T47D (cell line): ENCODE measurements at regions not wholly inside any gene's neighbourhood (a gene's known extent, or its start where the extent isn't known, plus 50 kb on each side); places are given as distances from the start of the nearest gene placed in this dataset.

Experiments
- DNase-seq, 2 experiments: peaks; one replicate each; pipeline versions ENCODE4 v3.0.0 to v3.0.0-alpha.2; 2011 to 2012; ENCODE audit warnings: low read depth in 1 of 2, low spot score in 1 of 2
- JUND ChIP-seq: IDR thresholded peaks from 2 replicates; pipeline ENCODE4 v1.6.1; 2012; ENCODE audit warnings: low read depth
- in situ Hi-C: cut with HindIII; loops from 2 replicates; pipeline ENCODE4 v1.10.0; 2016; ENCODE audit warnings: low sequenced_read_pairs, low pct_unique_long_range_greater_than_20kb

GRCh38 chr4:66633477-66633876, 911.8 kb downstream of the CENPC start:
- DNase-seq = no peak
- TF ChIP-seq JUND = no peak
- in situ Hi-C loops = no loop called here

- DNase-seq = no peak
- no peak for TF ChIP-seq JUND
- in situ Hi-C loops = no loop called here
Measured at GRCh38 chr4:66629927-66630326, 915.4 kb downstream of the CENPC start.

- TF ChIP-seq JUND = no peak
- in situ Hi-C loops = no loop called here
- DNase-seq = no peak
Measured at GRCh38 chr4:66628146-66628545, 917.2 kb downstream of the CENPC start.

- in situ Hi-C loops = no loop called here
Measured at GRCh38 chr4:66625480-66625879, 919.8 kb downstream of the CENPC start.

GRCh38 chr4:66613591-66613990, 931.7 kb downstream of the CENPC start:
- no peak for DNase-seq
- in situ Hi-C loops = no loop called here
- no peak for TF ChIP-seq JUND

More at GRCh38 chr4:66625480-66625879, 919.8 kb downstream of the CENPC start:
- no peak for DNase-seq
- no peak for TF ChIP-seq JUND

- DNase-seq = no peak
- in situ Hi-C loops = no loop called here
- no peak for TF ChIP-seq JUND
Measured at GRCh38 chr4:66609014-66609413, 936.3 kb downstream of the CENPC start.

GRCh38 chr4:66606908-66607307, 936.6 kb upstream of the EPHA5 start:
- TF ChIP-seq JUND = no peak
- in situ Hi-C loops = no loop called here
- DNase-seq = no peak

- in situ Hi-C loops = no loop called here
- DNase-seq = no peak
- no peak for TF ChIP-seq JUND
Measured at GRCh38 chr4:66606215-66606614, 935.9 kb upstream of the EPHA5 start.

GRCh38 chr4:66604192-66604591, 933.9 kb upstream of the EPHA5 start:
- no peak for TF ChIP-seq JUND
- DNase-seq = no peak
- in situ Hi-C loops = no loop called here

GRCh38 chr4:66602622-66603021, 932.3 kb upstream of the EPHA5 start:
- TF ChIP-seq JUND = no peak
- DNase-seq = no peak
- in situ Hi-C loops = no loop called here

- in situ Hi-C loops = no loop called here
- no peak for TF ChIP-seq JUND
- no peak for DNase-seq
Measured at GRCh38 chr4:66591968-66592367, 921.7 kb upstream of the EPHA5 start.

- peak in 1 of 2 experiments; percentile 14 for DNase-seq
- in situ Hi-C loops = no loop called here
- no peak for TF ChIP-seq JUND
Measured at GRCh38 chr4:66590488-66591215, 920.4 kb upstream of the EPHA5 start.

GRCh38 chr4:66589183-66589582, 918.9 kb upstream of the EPHA5 start:
- no peak for TF ChIP-seq JUND
- no peak for DNase-seq
- in situ Hi-C loops = no loop called here

GRCh38 chr4:66585767-66586166, 915.5 kb upstream of the EPHA5 start:
- in situ Hi-C loops = no loop called here
- no peak for DNase-seq
- no peak for TF ChIP-seq JUND

- no peak for TF ChIP-seq JUND
- DNase-seq = no peak
- in situ Hi-C loops = no loop called here
Measured at GRCh38 chr4:66577922-66578321, 907.6 kb upstream of the EPHA5 start.
